H1 (cell line): ENCODE measurements at regions not wholly inside any gene's neighbourhood (a gene's known extent, or its start where the extent isn't known, plus 50 kb on each side); places are given as distances from the start of the nearest gene placed in this dataset.

Experiments
- CTCF ChIA-PET: fragments of 300-600 bp; sonication (Branson Sonifier 250); formaldehyde crosslinking; loops from one replicate; lab custom pipeline; 2021; ENCODE audit not compliant: partially characterized antibody; lab: Charles Lee
- POLR2A ChIA-PET: fragments of 300-600 bp; sonication (Branson Sonifier 250); formaldehyde crosslinking; loops from one replicate; lab custom pipeline; 2021; ENCODE audit warnings: inconsistent platforms; ENCODE audit not compliant: partially characterized antibody; lab: Charles Lee
- DNase-seq, 2 experiments: peaks; one replicate each; pipeline versions ENCODE4 v3.0.0 to v3.0.0-alpha.2; 2010 to 2022; ENCODE audit warnings: low spot score in 2 of 2, low read depth in 1 of 2, mixed read lengths in 1 of 2
- FAIRE-seq: peaks from 2 replicates; lab custom pipeline; 2011; peaks lifted over from hg19 to GRCh38; lab: Jason Lieb, UNC
- H2AFZ ChIP-seq: 2 replicates; pipeline ENCODE4 v1.8.1; 2012; ENCODE audit warnings: low read length, inconsistent platforms
- H2AK5ac ChIP-seq: 2 replicates; pipeline ENCODE4 v1.6.1; 2013; ENCODE audit warnings: low read depth, low read length
- H2BK120ac ChIP-seq: replicated peaks from 2 replicates; pipeline ENCODE3; 2013; ENCODE audit warnings: low read depth, low read length, inconsistent platforms
- H2BK12ac ChIP-seq: 2 replicates; pipeline ENCODE4 v1.6.1; 2013; ENCODE audit warnings: low read depth, low read length
- H2BK15ac ChIP-seq: 2 replicates; pipeline ENCODE4 v1.6.1; 2013; ENCODE audit warnings: low read length
- H2BK20ac ChIP-seq: 2 replicates; pipeline ENCODE4 v1.6.1; 2013; ENCODE audit warnings: low read length
- H2BK5ac ChIP-seq: 2 replicates; pipeline ENCODE4 v1.6.1; 2013; ENCODE audit warnings: low read depth, low read length
- H3K14ac ChIP-seq: 2 replicates; pipeline ENCODE4 v1.6.1; 2013; ENCODE audit warnings: inconsistent platforms; ENCODE audit not compliant: insufficient read length
- H3K18ac ChIP-seq: 2 replicates; pipeline ENCODE4 v1.6.1; 2013; ENCODE audit warnings: low read length; ENCODE audit errors: extremely low read depth
- H3K23ac ChIP-seq: 2 replicates; pipeline ENCODE4 v1.6.1; 2013; ENCODE audit warnings: inconsistent platforms; ENCODE audit not compliant: insufficient read length
- H3K23me2 ChIP-seq: 2 replicates; pipeline ENCODE4 v1.6.1; 2013; ENCODE audit warnings: low read depth, low read length
- H3K27ac ChIP-seq: 2 replicates; pipeline ENCODE4 v1.6.1; 2011; ENCODE audit warnings: low read depth, low read length, inconsistent platforms
- H3K27me3 ChIP-seq, 4 experiments: replicated peaks in 1 of 4; 1 replicate in 1 of 4; 2 replicates in 3 of 4; pipeline versions ENCODE4 v1.6.1 to v1.8.1; 2011 to 2013; ENCODE audit warnings: low read length in 3 of 4, mild to moderate bottlenecking in 3 of 4, inconsistent platforms in 2 of 4, mixed read lengths in 2 of 4, moderate library complexity in 1 of 4; ENCODE audit not compliant: control insufficient read depth in 3 of 4, insufficient read depth in 3 of 4; ENCODE audit errors: extremely low read depth in 1 of 4
- H3K36me3 ChIP-seq, 4 experiments: 2 replicates each; pipeline versions ENCODE4 v1.6.1 to v1.8.1; 2011 to 2013; ENCODE audit warnings: mild to moderate bottlenecking in 4 of 4, low read length in 3 of 4, moderate library complexity in 2 of 4, control low read depth in 1 of 4, inconsistent platforms in 1 of 4; ENCODE audit not compliant: insufficient read depth in 4 of 4, control insufficient read depth in 2 of 4
- H3K4ac ChIP-seq: replicated peaks from 2 replicates; pipeline ENCODE3; 2013; ENCODE audit warnings: low read length, low read depth, mixed read lengths, inconsistent platforms; ENCODE audit not compliant: insufficient read length
- H3K4me1 ChIP-seq, 4 experiments: replicated peaks in 1 of 4; 1 replicate in 1 of 4; 2 replicates in 3 of 4; pipeline versions ENCODE4 v1.6.1 to v1.8.1; 2011 to 2013; ENCODE audit warnings: low read length in 3 of 4, inconsistent platforms in 2 of 4, mixed read lengths in 1 of 4; ENCODE audit not compliant: insufficient read depth in 4 of 4, control insufficient read depth in 3 of 4
- H3K4me2 ChIP-seq, 2 experiments: 2 replicates each; pipeline versions ENCODE4 v1.6.1 to v1.8.1; 2011 to 2013; ENCODE audit warnings: low read depth in 2 of 2, low read length in 2 of 2, control low read depth in 1 of 2, inconsistent platforms in 1 of 2, mild to moderate bottlenecking in 1 of 2; ENCODE audit not compliant: insufficient read depth in 1 of 2
- H3K4me3 ChIP-seq, 4 experiments: fragments of 200-600, 300-600 bp in 1 of 4; sonication (generic), shearing (Covaris generic), sonication (Bioruptor Twin) in 1 of 4; 2 replicates each; pipeline versions ENCODE4 v1.5.1 to v1.8.1; 2011 to 2016; ENCODE audit warnings: low read length in 4 of 4, low read depth in 3 of 4, control low read depth in 2 of 4, inconsistent platforms in 2 of 4, mild to moderate bottlenecking in 2 of 4, mixed read lengths in 1 of 4, moderate library complexity in 1 of 4; ENCODE audit not compliant: insufficient read depth in 2 of 4; ENCODE audit errors: extremely low read depth in 1 of 4
- H3K56ac ChIP-seq: replicated peaks from 2 replicates; pipeline ENCODE3; 2013; ENCODE audit warnings: low read depth, mild to moderate bottlenecking, mixed read lengths, low read length, inconsistent platforms; ENCODE audit not compliant: insufficient read length
- H3K79me1 ChIP-seq: 2 replicates; pipeline ENCODE4 v1.6.1; 2013; ENCODE audit warnings: low read depth, low read length, control low read depth
- H3K79me2 ChIP-seq, 2 experiments: 2 replicates each; pipeline versions ENCODE4 v1.6.1 to v1.8.1; 2012 to 2013; ENCODE audit warnings: low read length in 2 of 2, mild to moderate bottlenecking in 2 of 2, inconsistent platforms in 1 of 2; ENCODE audit not compliant: insufficient read depth in 2 of 2, control insufficient read depth in 1 of 2
- H3K9ac ChIP-seq, 4 experiments: replicated peaks in 1 of 4; 1 replicate in 1 of 4; 2 replicates in 3 of 4; pipeline versions ENCODE4 v1.6.1 to v1.8.1; 2011 to 2013; ENCODE audit warnings: low read depth in 3 of 4, low read length in 3 of 4, control low read depth in 2 of 4, mild to moderate bottlenecking in 2 of 4, moderate library complexity in 2 of 4, inconsistent platforms in 1 of 4; ENCODE audit errors: extremely low read depth in 1 of 4
- H3K9me3 ChIP-seq, 2 experiments: 2 replicates each; pipeline versions ENCODE4 v1.6.1 to v1.8.1; 2012 to 2013; ENCODE audit warnings: mild to moderate bottlenecking in 2 of 2, moderate library complexity in 2 of 2, control low read depth in 1 of 2, inconsistent platforms in 1 of 2, low read depth in 1 of 2, low read length in 1 of 2, mixed read lengths in 1 of 2; ENCODE audit not compliant: insufficient read depth in 2 of 2
- H4K20me1 ChIP-seq, 2 experiments: replicated peaks in 1 of 2; 2 replicates each; pipeline versions ENCODE3 to v1.8.1; 2011 to 2013; ENCODE audit warnings: inconsistent platforms in 2 of 2, low read length in 2 of 2, mild to moderate bottlenecking in 1 of 2; ENCODE audit not compliant: insufficient read depth in 2 of 2, control insufficient read depth in 1 of 2
- H4K5ac ChIP-seq: 2 replicates; pipeline ENCODE4 v1.6.1; 2013; ENCODE audit warnings: low read length, low read depth, mixed read lengths, inconsistent platforms; ENCODE audit not compliant: insufficient read length
- H4K8ac ChIP-seq: 2 replicates; pipeline ENCODE4 v1.8.0; 2013; ENCODE audit warnings: mild to moderate bottlenecking, moderate library complexity, low read length, inconsistent platforms; ENCODE audit not compliant: insufficient read depth; ENCODE audit errors: extremely low read depth
- H4K91ac ChIP-seq: replicated peaks from 2 replicates; pipeline ENCODE3; 2013; ENCODE audit warnings: low read length, mixed read lengths, inconsistent platforms; ENCODE audit not compliant: insufficient read length
- CBX8 ChIP-seq: fragments of 300-800, 300-1000 bp; sonication (generic); IDR thresholded peaks from 2 replicates; pipeline ENCODE4 v1.7.1; 2016; ENCODE audit warnings: low read depth, low read length, borderline replicate concordance
- JUN ChIP-seq: IDR thresholded peaks from 2 replicates; pipeline ENCODE4 v1.6.1; 2011; ENCODE audit warnings: low read depth, mild to moderate bottlenecking, improper control_type of control experiment, low read length
- POLR2A ChIP-seq, 2 experiments: IDR thresholded peaks; 1 replicate in 1 of 2; 2 replicates in 1 of 2; pipeline ENCODE4 v1.6.1; 2011; ENCODE audit warnings: low read depth in 2 of 2, low read length in 2 of 2, mild to moderate bottlenecking in 2 of 2; ENCODE audit errors: control extremely low read depth in 1 of 2
- POLR2AphosphoS5 ChIP-seq: IDR thresholded peaks from 2 replicates; pipeline ENCODE4 v1.6.1; 2011; ENCODE audit warnings: low read depth, low read length
- RNF2 ChIP-seq: fragments of 200-900, 300-1000 bp; sonication (generic); IDR thresholded peaks from 2 replicates; pipeline ENCODE4 v1.7.1; 2016; ENCODE audit warnings: borderline replicate concordance, low read depth, mild to moderate bottlenecking, antibody characterized with exemption, low read length; ENCODE audit not compliant: poor library complexity, severe bottlenecking; ENCODE audit errors: missing control alignments
- SIN3A ChIP-seq, 2 experiments: IDR thresholded peaks in 1 of 2; conservative IDR thresholded peaks in 1 of 2; 2 replicates each; pipeline ENCODE4 v1.6.1; 2011 to 2012; ENCODE audit warnings: low read length in 2 of 2, improper control_type of control experiment in 1 of 2, low read depth in 1 of 2, mild to moderate bottlenecking in 1 of 2
- SP1 ChIP-seq: IDR thresholded peaks from 2 replicates; pipeline ENCODE4 v1.6.1; 2011; ENCODE audit warnings: low read depth, low read length
- SUZ12 ChIP-seq: fragments of 200-600 bp; sonication (generic); IDR thresholded peaks from 2 replicates; pipeline ENCODE4 v1.6.1; 2012; ENCODE audit warnings: mild to moderate bottlenecking, inconsistent platforms, low read length, moderate library complexity, mixed read lengths
- TCF12 ChIP-seq: IDR thresholded peaks from 2 replicates; pipeline ENCODE4 v1.6.1; 2011; ENCODE audit warnings: low read depth, mild to moderate bottlenecking, low read length
- TF ChIP-seq, protein P1 (sequence below): IDR thresholded peaks from 2 replicates; pipeline ENCODE4 v1.6.1; 2012; ENCODE audit warnings: low read length, inconsistent platforms

DNA sequence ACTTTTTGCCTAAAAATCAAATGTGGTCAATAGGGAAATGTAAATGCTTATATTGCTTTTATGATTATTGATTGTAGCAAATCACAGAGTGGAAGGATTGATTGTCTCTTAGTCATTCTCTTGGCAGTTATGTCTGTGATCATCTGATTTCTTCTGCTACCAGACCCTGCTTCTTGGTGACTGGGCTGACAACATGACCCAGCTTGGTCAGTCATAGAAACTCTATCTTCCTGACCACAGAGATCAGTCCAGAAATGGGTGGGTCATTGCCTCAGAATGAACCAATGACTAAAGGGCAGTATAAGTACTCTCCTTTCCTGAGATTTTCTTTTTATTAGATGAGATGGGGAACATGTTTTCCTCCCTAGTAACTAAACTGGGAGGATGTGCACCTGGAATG, 87.6 kb downstream of the MAIP1 start:
- TF ChIP-seq RNF2 = no peak
- TF ChIP-seq SUZ12 = no peak
- no peak for TF ChIP-seq CBX8
- TF ChIP-seq JUN = no peak
- TF ChIP-seq, protein P1, sequence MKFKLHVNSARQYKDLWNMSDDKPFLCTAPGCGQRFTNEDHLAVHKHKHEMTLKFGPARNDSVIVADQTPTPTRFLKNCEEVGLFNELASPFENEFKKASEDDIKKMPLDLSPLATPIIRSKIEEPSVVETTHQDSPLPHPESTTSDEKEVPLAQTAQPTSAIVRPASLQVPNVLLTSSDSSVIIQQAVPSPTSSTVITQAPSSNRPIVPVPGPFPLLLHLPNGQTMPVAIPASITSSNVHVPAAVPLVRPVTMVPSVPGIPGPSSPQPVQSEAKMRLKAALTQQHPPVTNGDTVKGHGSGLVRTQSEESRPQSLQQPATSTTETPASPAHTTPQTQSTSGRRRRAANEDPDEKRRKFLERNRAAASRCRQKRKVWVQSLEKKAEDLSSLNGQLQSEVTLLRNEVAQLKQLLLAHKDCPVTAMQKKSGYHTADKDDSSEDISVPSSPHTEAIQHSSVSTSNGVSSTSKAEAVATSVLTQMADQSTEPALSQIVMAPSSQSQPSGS = no peak
- no peak for TF ChIP-seq SP1
- no peak for TF ChIP-seq SIN3A (conservative IDR thresholded peaks at IDR 0.05 in 1 of 2, IDR thresholded peaks at IDR 0.05 in 1 of 2; ENCODE audit: low read depth in 1 of 2, low read length in 2 of 2)
- TF ChIP-seq POLR2AphosphoS5 = no peak
- TF ChIP-seq TCF12 = no peak
- TF ChIP-seq POLR2A (IDR thresholded peaks at IDR 0.05; ENCODE audit: control extremely low read depth in 1 of 2, low read depth in 2 of 2, low read length in 2 of 2) = no peak
- Histone ChIP-seq H3K4me1 (peaks cover 1 to 7% (median 4%) of the 10 kb centered on the region in 4 experiments; a peak in 5 of 7 replicates), H2AFZ (no peak overlapping the region), H3K4me2 (no peak overlapping the region), H4K20me1 (no peaks in the 10 kb centered on the region), H2BK5ac (no peak overlapping the region), H4K91ac (no peak overlapping the region), H3K79me2 (no peaks in the 10 kb centered on the region), H2BK20ac (no peak overlapping the region), H3K27ac (no peak overlapping the region), H3K79me1 (no peaks in the 10 kb centered on the region), H3K14ac (no peak overlapping the region), H3K23ac (no peak overlapping the region), H3K4me3 (no peak overlapping the region), H3K9ac (no peak overlapping the region), H2BK12ac (no peak overlapping the region), H4K8ac (no peak overlapping the region), H2BK15ac (no peak overlapping the region), H2AK5ac (no peak overlapping the region), H3K18ac (no peak overlapping the region), H4K5ac (no peak overlapping the region), H3K27me3 (no peaks in the 10 kb centered on the region), H3K56ac (no peak overlapping the region), H3K23me2 (no peaks in the 10 kb centered on the region), H3K36me3 (peaks cover 0 to 3% (median 0%) of the 10 kb centered on the region in 4 experiments; a peak in 1 of 8 replicates), H3K9me3 (peaks cover 14% of the 10 kb centered on the region in 2 experiments), H2BK120ac (no peak overlapping the region), H3K4ac (no peak overlapping the region)
- FAIRE-seq (no peak), DNase-seq (no peak)
- POLR2A ChIA-PET = no interaction called here
- CTCF ChIA-PET = interaction anchor here (0.9 kb wide), 1 partner anchor 12 kb away, joined by 3 read pairs; no protein-coding TSS in a partner anchor
